ENCODE measurements at regions not wholly inside any gene's neighbourhood (a gene's known extent, or its start where the extent isn't known, plus 50 kb on each side); places are given as distances from the start of the nearest gene placed in this dataset.

DNA sequence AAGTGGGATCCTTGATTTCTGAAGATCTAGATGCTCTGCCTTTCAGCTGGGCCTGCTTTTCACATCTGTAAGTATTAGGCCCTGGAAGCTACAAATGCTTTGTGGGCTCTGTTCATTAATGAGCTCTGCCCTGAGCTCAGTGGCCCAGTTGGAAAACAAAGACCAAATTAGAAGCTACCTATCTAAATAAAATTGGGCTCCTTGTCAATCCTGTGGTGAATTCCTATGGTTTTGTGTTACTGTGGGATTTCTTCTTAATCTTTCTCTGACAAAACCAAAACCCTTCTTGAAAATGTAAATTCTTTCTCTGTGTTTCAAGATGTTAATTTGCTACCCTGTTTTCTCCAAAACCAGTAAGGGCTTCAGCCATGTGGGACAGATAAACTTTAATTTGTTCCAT, 219.0 kb upstream of the HS6ST1 start:
- Histone ChIP-seq H3K36me3 (ENCODE audit: control insufficient read depth, low read length) (no peaks in the 10 kb centered on the region), H3K79me2 (ENCODE audit: control insufficient read depth, low read length) (no peaks in the 10 kb centered on the region), H3K4me1 (ENCODE audit: control insufficient read depth, low read length) (no peaks in the 10 kb centered on the region), H3K27me3 (ENCODE audit: control insufficient read depth, low read length) (peaks cover 9% of the 10 kb centered on the region; the same call in 1 of the 2 replicates), H3K27ac (ENCODE audit: low read depth, low read length) (no peak overlapping the region), H3K9me2 (replicated peaks; ENCODE audit: control insufficient read depth, low read length) (no peaks in the 10 kb centered on the region), H4K20me1 (ENCODE audit: control insufficient read depth, insufficient read depth, low read depth, low read length) (no peaks in the 10 kb centered on the region), H3K4me2 (ENCODE audit: low read length) (no peak overlapping the region), H3K4me3 (ENCODE audit: low read length) (no peak overlapping the region), H3K9me3 (ENCODE audit: control insufficient read depth, insufficient read depth, low read length) (no peaks in the 10 kb centered on the region), H3F3A (ENCODE audit: control insufficient read depth, insufficient read depth) (no peaks in the 10 kb centered on the region)
- no peak for TF ChIP-seq CTCF (IDR thresholded peaks at IDR 0.05; ENCODE audit: low read depth, low read length, poor library complexity, severe bottlenecking)
- TF ChIP-seq EZH2phosphoT487 (IDR thresholded peaks at IDR 0.05; ENCODE audit: borderline replicate concordance, low read length) = no peak

DNA sequence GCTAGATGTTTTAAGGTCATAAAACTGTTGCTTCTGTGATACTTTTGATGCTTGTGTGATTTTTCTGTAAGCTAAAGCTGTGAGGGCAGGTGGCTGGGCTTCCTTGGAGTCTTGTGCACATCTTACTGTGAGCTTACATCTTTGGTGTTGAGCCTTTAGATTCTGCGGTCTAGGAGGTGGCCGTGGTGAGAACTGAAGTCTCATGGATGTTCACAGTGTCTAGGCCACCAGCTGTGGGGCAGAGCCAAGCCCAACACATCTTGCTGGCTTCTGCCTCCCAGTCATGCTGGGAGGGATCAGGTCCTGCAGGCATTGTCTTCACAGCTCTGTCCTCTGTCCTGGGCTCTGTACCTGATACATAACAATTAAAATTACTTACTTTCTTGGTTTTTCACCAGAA, 219.7 kb upstream of the HS6ST1 start:
- no peaks in the 10 kb centered on the region for H3F3A ChIP-seq (ENCODE audit: control insufficient read depth, insufficient read depth)

DNA sequence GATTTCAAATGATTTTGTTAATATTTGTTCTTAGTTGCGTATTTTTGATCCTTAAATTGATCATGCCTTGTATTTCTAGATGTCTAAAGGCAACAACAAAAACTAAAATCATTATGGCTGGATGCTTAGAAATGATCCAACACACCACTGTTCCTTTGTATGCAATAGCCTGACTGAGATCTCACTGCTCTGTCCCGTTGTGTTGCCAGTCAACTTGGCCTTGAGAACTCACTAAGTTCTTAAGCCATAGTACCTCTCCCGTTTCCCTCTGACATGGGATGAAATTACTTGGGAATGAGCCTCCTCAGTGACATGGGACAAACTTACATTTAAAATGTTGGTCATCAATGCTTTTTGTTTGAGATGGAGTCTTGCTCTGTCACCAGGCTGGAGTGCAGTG, 222.0 kb upstream of the HS6ST1 start:
- no peak for TF ChIP-seq CTCF (IDR thresholded peaks at IDR 0.05; ENCODE audit: low read depth, low read length, poor library complexity, severe bottlenecking)
- TF ChIP-seq EZH2phosphoT487 (IDR thresholded peaks at IDR 0.05; ENCODE audit: borderline replicate concordance, low read length) = no peak
- no peaks in the 10 kb centered on the region for H4K20me1 ChIP-seq (ENCODE audit: control insufficient read depth, insufficient read depth, low read depth, low read length)
- no peak overlapping the region for H3K4me3 ChIP-seq (ENCODE audit: low read length)
- no peak overlapping the region for H3K27ac ChIP-seq (ENCODE audit: low read depth, low read length)
- no peaks in the 10 kb centered on the region for H3K9me3 ChIP-seq (ENCODE audit: control insufficient read depth, insufficient read depth, low read length)
- H3K36me3 ChIP-seq (ENCODE audit: control insufficient read depth, low read length) = no peaks in the 10 kb centered on the region
- no peaks in the 10 kb centered on the region for H3F3A ChIP-seq (ENCODE audit: control insufficient read depth, insufficient read depth)
- no peaks in the 10 kb centered on the region for H3K27me3 ChIP-seq (ENCODE audit: control insufficient read depth, low read length)
- H3K4me2 ChIP-seq (ENCODE audit: low read length) = no peak overlapping the region
- H3K9me2 ChIP-seq (replicated peaks; ENCODE audit: control insufficient read depth, low read length) = no peaks in the 10 kb centered on the region
- H3K79me2 ChIP-seq (ENCODE audit: control insufficient read depth, low read length) = no peaks in the 10 kb centered on the region
- no peaks in the 10 kb centered on the region for H3K4me1 ChIP-seq (ENCODE audit: control insufficient read depth, low read length)

More for the DNA sequence above, 219.7 kb upstream of the HS6ST1 start:
- H3K27ac ChIP-seq (ENCODE audit: low read depth, low read length) = no peak overlapping the region
- no peak overlapping the region for H3K4me2 ChIP-seq (ENCODE audit: low read length)
- no peaks in the 10 kb centered on the region for H3K36me3 ChIP-seq (ENCODE audit: control insufficient read depth, low read length)
- TF ChIP-seq EZH2phosphoT487 (IDR thresholded peaks at IDR 0.05; ENCODE audit: borderline replicate concordance, low read length) (no peak), CTCF (IDR thresholded peaks at IDR 0.05; ENCODE audit: low read depth, low read length, poor library complexity, severe bottlenecking) (no peak)
- no peak overlapping the region for H3K4me3 ChIP-seq (ENCODE audit: low read length)
- no peaks in the 10 kb centered on the region for H3K4me1 ChIP-seq (ENCODE audit: control insufficient read depth, low read length)
- no peaks in the 10 kb centered on the region for H3K79me2 ChIP-seq (ENCODE audit: control insufficient read depth, low read length)
- no peaks in the 10 kb centered on the region for H3K9me3 ChIP-seq (ENCODE audit: control insufficient read depth, insufficient read depth, low read length)
- no peaks in the 10 kb centered on the region for H3K9me2 ChIP-seq (replicated peaks; ENCODE audit: control insufficient read depth, low read length)
- H3K27me3 ChIP-seq (ENCODE audit: control insufficient read depth, low read length) = peaks cover 3% of the 10 kb centered on the region; the same call in 1 of the 2 replicates
- no peaks in the 10 kb centered on the region for H4K20me1 ChIP-seq (ENCODE audit: control insufficient read depth, insufficient read depth, low read depth, low read length)

DNA sequence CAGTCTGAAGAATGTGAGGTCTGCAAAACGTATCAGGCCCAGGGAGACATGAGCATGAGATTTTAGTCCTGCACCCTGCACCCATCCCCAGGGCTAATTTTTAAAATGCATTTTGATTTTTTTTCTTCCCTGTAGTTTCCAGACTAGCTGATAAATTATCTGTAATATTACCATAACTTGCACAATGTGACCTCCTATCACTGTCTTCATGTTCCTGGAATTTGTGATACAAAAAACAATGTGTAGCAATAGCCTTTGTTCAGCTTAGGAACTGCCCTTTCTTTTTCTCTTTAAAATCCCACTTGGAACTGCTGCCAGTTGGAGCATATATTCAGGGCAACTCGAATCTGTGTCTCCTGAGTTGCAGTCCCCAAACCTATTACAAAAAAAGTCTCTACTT, 222.8 kb upstream of the HS6ST1 start:
- Histone ChIP-seq H3K36me3 (ENCODE audit: control insufficient read depth, low read length) (no peaks in the 10 kb centered on the region), H3K4me1 (ENCODE audit: control insufficient read depth, low read length) (no peaks in the 10 kb centered on the region), H3F3A (ENCODE audit: control insufficient read depth, insufficient read depth) (no peaks in the 10 kb centered on the region), H3K27me3 (ENCODE audit: control insufficient read depth, low read length) (no peaks in the 10 kb centered on the region), H3K4me2 (ENCODE audit: low read length) (no peak overlapping the region), H3K9me3 (ENCODE audit: control insufficient read depth, insufficient read depth, low read length) (no peaks in the 10 kb centered on the region), H3K27ac (ENCODE audit: low read depth, low read length) (no peak overlapping the region), H3K79me2 (ENCODE audit: control insufficient read depth, low read length) (no peaks in the 10 kb centered on the region), H3K4me3 (ENCODE audit: low read length) (no peak overlapping the region), H3K9me2 (replicated peaks; ENCODE audit: control insufficient read depth, low read length) (no peaks in the 10 kb centered on the region), H4K20me1 (ENCODE audit: control insufficient read depth, insufficient read depth, low read depth, low read length) (no peaks in the 10 kb centered on the region)
- TF ChIP-seq CTCF (IDR thresholded peaks at IDR 0.05; ENCODE audit: low read depth, low read length, poor library complexity, severe bottlenecking) (no peak), EZH2phosphoT487 (IDR thresholded peaks at IDR 0.05; ENCODE audit: borderline replicate concordance, low read length) (no peak)

Data from DOHH2 (cell line).